ENCODE measurements at regions not wholly inside any gene's neighbourhood (a gene's known extent, or its start where the extent isn't known, plus 50 kb on each side); places are given as distances from the start of the nearest gene placed in this dataset.

DNA sequence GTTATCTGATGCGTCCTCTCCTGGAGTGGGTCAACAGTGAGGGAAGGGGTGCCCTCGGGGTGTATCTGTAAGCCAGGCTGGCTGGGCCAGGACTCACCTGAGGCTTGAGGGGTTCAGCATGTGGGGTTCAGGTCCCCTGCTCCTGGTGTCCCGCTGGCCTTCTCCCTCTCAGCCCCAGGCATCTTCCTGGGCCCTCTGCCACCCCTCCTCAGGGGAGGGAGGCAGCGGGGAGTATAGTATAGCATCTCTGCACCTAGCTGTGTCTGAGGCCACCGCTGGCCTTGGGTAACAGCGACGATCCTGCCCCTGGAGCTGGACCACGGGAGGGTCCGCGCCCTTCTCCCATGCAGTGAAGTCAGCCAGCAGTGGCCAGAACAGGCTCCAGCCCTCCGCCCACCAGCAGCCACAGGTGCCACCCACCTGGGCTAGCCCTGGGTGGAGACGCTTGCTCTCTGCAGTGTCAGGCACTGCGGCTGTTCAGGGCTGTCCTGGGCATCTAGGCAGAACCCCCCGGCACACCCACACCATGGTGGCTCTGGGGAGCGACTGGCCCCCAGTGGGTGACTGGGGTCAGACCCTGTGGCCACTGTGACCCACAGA lies 110.7 kb upstream of the NKX1-1 start:
- TF ChIP-seq, protein P1, sequence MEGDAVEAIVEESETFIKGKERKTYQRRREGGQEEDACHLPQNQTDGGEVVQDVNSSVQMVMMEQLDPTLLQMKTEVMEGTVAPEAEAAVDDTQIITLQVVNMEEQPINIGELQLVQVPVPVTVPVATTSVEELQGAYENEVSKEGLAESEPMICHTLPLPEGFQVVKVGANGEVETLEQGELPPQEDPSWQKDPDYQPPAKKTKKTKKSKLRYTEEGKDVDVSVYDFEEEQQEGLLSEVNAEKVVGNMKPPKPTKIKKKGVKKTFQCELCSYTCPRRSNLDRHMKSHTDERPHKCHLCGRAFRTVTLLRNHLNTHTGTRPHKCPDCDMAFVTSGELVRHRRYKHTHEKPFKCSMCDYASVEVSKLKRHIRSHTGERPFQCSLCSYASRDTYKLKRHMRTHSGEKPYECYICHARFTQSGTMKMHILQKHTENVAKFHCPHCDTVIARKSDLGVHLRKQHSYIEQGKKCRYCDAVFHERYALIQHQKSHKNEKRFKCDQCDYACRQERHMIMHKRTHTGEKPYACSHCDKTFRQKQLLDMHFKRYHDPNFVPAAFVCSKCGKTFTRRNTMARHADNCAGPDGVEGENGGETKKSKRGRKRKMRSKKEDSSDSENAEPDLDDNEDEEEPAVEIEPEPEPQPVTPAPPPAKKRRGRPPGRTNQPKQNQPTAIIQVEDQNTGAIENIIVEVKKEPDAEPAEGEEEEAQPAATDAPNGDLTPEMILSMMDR (IDR thresholded peaks at IDR 0.05), result no peak
- TF ChIP-seq POLR2A (IDR thresholded peaks at IDR 0.05), result no peak
